ENCODE measurements at regions not wholly inside any gene's neighbourhood (a gene's known extent, or its start where the extent isn't known, plus 50 kb on each side); places are given as distances from the start of the nearest gene placed in this dataset.

DNA sequence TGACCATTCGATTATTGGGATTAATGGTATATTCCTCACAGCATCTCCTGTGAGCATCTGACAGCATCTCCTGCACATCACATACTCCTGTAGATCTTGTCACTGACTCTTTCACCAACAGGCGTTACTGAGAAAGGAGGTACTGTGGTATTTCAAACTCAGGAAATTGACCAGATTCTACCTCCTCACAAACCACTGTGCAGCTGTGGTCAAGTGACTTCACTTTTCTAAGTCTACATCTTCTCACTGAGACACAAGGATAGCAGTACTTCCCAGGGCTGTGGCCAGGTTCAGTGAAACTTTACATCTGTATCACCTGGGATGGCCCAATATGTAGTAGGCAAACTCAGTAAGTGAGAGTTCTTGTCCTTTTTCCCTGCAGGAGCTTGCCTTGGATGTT is 332.3 kb upstream of the ADAMTSL1 start:
- 10% methylated on average over 1 of the region's 2 CpGs for WGBS (ENCODE audit: low lambda C conversion rate)
- no peak overlapping the region for H2AFZ ChIP-seq (ENCODE audit: low read length)
- intact Hi-C loops (cut with micrococcal nuclease; ENCODE audit: unreplicated experiment), result loop anchor here (5.0 kb wide), 1 partner anchor 329 kb away; no protein-coding TSS in a partner anchor
- no peaks in the 10 kb centered on the region for H3K27me3 ChIP-seq (ENCODE audit: control insufficient read depth in 1 of 2, insufficient read depth in 2 of 2, low read length in 2 of 2)
- TF ChIP-seq, protein P1, sequence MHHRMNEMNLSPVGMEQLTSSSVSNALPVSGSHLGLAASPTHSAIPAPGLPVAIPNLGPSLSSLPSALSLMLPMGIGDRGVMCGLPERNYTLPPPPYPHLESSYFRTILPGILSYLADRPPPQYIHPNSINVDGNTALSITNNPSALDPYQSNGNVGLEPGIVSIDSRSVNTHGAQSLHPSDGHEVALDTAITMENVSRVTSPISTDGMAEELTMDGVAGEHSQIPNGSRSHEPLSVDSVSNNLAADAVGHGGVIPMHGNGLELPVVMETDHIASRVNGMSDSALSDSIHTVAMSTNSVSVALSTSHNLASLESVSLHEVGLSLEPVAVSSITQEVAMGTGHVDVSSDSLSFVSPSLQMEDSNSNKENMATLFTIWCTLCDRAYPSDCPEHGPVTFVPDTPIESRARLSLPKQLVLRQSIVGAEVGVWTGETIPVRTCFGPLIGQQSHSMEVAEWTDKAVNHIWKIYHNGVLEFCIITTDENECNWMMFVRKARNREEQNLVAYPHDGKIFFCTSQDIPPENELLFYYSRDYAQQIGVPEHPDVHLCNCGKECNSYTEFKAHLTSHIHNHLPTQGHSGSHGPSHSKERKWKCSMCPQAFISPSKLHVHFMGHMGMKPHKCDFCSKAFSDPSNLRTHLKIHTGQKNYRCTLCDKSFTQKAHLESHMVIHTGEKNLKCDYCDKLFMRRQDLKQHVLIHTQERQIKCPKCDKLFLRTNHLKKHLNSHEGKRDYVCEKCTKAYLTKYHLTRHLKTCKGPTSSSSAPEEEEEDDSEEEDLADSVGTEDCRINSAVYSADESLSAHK (CRISPR knock-in tag; IDR thresholded peaks at IDR 0.05; ENCODE audit: borderline replicate concordance), result no peak
- TF ChIP-seq, protein P2, sequence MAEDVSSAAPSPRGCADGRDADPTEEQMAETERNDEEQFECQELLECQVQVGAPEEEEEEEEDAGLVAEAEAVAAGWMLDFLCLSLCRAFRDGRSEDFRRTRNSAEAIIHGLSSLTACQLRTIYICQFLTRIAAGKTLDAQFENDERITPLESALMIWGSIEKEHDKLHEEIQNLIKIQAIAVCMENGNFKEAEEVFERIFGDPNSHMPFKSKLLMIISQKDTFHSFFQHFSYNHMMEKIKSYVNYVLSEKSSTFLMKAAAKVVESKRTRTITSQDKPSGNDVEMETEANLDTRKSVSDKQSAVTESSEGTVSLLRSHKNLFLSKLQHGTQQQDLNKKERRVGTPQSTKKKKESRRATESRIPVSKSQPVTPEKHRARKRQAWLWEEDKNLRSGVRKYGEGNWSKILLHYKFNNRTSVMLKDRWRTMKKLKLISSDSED (CRISPR knock-in tag; IDR thresholded peaks at IDR 0.05), result no peak
- ATAC-seq (no peak), FAIRE-seq (no peak), DNase-seq (ENCODE audit: low spot score) (no peak)
- no peak overlapping the region for H3K4me3 ChIP-seq (replicated peaks in 1 of 3; ENCODE audit: insufficient read depth in 1 of 3, low read depth in 2 of 3, low read length in 3 of 3)
- no peak overlapping the region for H3K27ac ChIP-seq (ENCODE audit: extremely low read length, insufficient read depth, low read length)
- in situ Hi-C loops (cut with HindIII; ENCODE audit: extremely low pct_ligation_motif_present, low pct_unique_long_range_greater_than_20kb), result no loop called here
- no peaks in the 10 kb centered on the region for H3K4me1 ChIP-seq (ENCODE audit: insufficient read depth, low read length)
- H4K20me1 ChIP-seq (ENCODE audit: insufficient read depth, low read length), result no peaks in the 10 kb centered on the region
- ChIA-PET POLR2A (no interaction called here), CTCF (ENCODE audit: low intra/inter-chr PET ratio, low total read pairs) (no interaction called here)
- no peak overlapping the region for H3K9ac ChIP-seq (ENCODE audit: insufficient read depth, low read depth, low read length)
- no peaks in the 10 kb centered on the region for H3K79me2 ChIP-seq (ENCODE audit: insufficient read depth, low read length)
- H3K36me3 ChIP-seq (replicated peaks in 1 of 2; ENCODE audit: control insufficient read depth in 1 of 2, insufficient read depth in 2 of 2, low read length in 2 of 2), result no peaks in the 10 kb centered on the region
- no TSS peak for BruUV-seq (replicated peaks)
- no peaks in the 10 kb centered on the region for H3K9me3 ChIP-seq (ENCODE audit: low read length)
- no peak overlapping the region for H3K4me2 ChIP-seq (ENCODE audit: low read depth, low read length)

DNA sequence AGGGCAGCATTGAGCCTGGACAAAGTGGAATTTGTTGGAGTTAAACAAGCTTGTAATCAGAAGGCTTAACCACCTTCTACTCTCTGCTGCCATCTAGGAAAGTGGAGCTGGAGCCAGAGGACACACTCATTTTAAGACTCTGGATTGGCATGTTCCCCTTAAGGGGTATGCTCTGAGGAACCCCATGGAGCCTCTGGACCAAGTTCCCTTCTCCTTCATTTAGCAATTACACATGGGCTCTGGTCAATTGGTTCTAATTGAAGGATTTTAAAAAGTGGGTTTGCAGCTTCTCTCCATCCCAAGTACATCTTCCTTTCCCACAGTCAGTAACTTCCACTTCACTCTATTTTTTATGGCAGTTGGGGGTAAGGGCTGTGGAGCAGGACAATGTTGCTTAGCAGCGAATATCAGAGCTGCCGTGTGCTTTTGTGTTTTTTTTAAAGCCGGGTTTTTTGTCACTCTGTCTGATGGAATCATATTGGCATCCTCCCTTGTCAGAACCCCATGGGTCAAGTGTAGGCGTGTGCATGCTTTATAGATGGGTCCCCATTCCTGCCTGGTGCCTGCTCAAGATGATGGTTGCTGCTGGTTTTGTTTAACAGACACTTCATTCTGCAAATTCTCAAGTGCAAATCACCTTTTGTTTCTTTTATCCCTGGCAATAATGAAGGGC is 330.7 kb upstream of the ADAMTSL1 start:
- Histone ChIP-seq H2AFZ (ENCODE audit: low read length) (no peak overlapping the region), H3K27me3 (ENCODE audit: control insufficient read depth in 1 of 2, insufficient read depth in 2 of 2, low read length in 2 of 2) (no peaks in the 10 kb centered on the region), H3K36me3 (replicated peaks in 1 of 2; ENCODE audit: control insufficient read depth in 1 of 2, insufficient read depth in 2 of 2, low read length in 2 of 2) (no peaks in the 10 kb centered on the region), H3K4me2 (ENCODE audit: low read depth, low read length) (no peak overlapping the region), H3K4me3 (replicated peaks in 1 of 3; ENCODE audit: insufficient read depth in 1 of 3, low read depth in 2 of 3, low read length in 3 of 3) (no peak overlapping the region), H3K9ac (ENCODE audit: insufficient read depth, low read depth, low read length) (no peak overlapping the region), H4K20me1 (ENCODE audit: insufficient read depth, low read length) (no peaks in the 10 kb centered on the region), H3K4me1 (ENCODE audit: insufficient read depth, low read length) (no peaks in the 10 kb centered on the region), H3K79me2 (ENCODE audit: insufficient read depth, low read length) (no peaks in the 10 kb centered on the region), H3K9me3 (ENCODE audit: low read length) (no peaks in the 10 kb centered on the region), H3K27ac (ENCODE audit: extremely low read length, insufficient read depth, low read length) (no peak overlapping the region)
- FAIRE-seq, result no peak
- in situ Hi-C loops (cut with HindIII; ENCODE audit: extremely low pct_ligation_motif_present, low pct_unique_long_range_greater_than_20kb) (no loop called here), intact Hi-C loops (cut with micrococcal nuclease; ENCODE audit: unreplicated experiment) (loop anchor here (5.0 kb wide), 1 partner anchor 331 kb away; no protein-coding TSS in a partner anchor)
- ChIA-PET POLR2A (no interaction called here), CTCF (ENCODE audit: low intra/inter-chr PET ratio, low total read pairs) (no interaction called here)
- WGBS (ENCODE audit: low lambda C conversion rate), result 0% methylated on average over 4 of the region's 4 CpGs
- no TSS peak for BruUV-seq (replicated peaks)
- ATAC-seq, result peak; percentile 43; the same call in 2 of the 3 replicates
- DNase-seq (ENCODE audit: low spot score), result no peak
- TF ChIP-seq, protein P3, sequence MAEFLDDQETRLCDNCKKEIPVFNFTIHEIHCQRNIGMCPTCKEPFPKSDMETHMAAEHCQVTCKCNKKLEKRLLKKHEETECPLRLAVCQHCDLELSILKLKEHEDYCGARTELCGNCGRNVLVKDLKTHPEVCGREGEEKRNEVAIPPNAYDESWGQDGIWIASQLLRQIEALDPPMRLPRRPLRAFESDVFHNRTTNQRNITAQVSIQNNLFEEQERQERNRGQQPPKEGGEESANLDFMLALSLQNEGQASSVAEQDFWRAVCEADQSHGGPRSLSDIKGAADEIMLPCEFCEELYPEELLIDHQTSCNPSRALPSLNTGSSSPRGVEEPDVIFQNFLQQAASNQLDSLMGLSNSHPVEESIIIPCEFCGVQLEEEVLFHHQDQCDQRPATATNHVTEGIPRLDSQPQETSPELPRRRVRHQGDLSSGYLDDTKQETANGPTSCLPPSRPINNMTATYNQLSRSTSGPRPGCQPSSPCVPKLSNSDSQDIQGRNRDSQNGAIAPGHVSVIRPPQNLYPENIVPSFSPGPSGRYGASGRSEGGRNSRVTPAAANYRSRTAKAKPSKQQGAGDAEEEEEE (CRISPR knock-in tag; IDR thresholded peaks at IDR 0.05; ENCODE audit: borderline replicate concordance), result no peak
- TF ChIP-seq GABPB1 (CRISPR knock-in tag; IDR thresholded peaks at IDR 0.05), result no peak
- no peak for TF ChIP-seq ZNF382 (CRISPR knock-in tag; IDR thresholded peaks at IDR 0.05; ENCODE audit: borderline replicate concordance)
- no peak for TF ChIP-seq SP4 (CRISPR knock-in tag; IDR thresholded peaks at IDR 0.05)
- TF ChIP-seq, protein P4, sequence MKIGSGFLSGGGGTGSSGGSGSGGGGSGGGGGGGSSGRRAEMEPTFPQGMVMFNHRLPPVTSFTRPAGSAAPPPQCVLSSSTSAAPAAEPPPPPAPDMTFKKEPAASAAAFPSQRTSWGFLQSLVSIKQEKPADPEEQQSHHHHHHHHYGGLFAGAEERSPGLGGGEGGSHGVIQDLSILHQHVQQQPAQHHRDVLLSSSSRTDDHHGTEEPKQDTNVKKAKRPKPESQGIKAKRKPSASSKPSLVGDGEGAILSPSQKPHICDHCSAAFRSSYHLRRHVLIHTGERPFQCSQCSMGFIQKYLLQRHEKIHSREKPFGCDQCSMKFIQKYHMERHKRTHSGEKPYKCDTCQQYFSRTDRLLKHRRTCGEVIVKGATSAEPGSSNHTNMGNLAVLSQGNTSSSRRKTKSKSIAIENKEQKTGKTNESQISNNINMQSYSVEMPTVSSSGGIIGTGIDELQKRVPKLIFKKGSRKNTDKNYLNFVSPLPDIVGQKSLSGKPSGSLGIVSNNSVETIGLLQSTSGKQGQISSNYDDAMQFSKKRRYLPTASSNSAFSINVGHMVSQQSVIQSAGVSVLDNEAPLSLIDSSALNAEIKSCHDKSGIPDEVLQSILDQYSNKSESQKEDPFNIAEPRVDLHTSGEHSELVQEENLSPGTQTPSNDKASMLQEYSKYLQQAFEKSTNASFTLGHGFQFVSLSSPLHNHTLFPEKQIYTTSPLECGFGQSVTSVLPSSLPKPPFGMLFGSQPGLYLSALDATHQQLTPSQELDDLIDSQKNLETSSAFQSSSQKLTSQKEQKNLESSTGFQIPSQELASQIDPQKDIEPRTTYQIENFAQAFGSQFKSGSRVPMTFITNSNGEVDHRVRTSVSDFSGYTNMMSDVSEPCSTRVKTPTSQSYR (CRISPR knock-in tag; IDR thresholded peaks at IDR 0.05; ENCODE audit: borderline replicate concordance), result no peak

All from HepG2 (cell line).